SK-N-SH treated with all-trans-retinoic acid at 6 μM for 48 hours (cell line): ENCODE measurements at regions not wholly inside any gene's neighbourhood (a gene's known extent, or its start where the extent isn't known, plus 50 kb on each side); places are given as distances from the start of the nearest gene placed in this dataset.

Experiments used
- TOX ChIP-seq: fragments of 250-450 bp; sonication (Bioruptor Pico); IDR thresholded peaks from 2 replicates; pipeline ENCODE4 v1.8.0; 2021; ENCODE audit warnings: mild to moderate bottlenecking, moderate library complexity, borderline replicate concordance
- TF ChIP-seq, protein P1 (sequence below): fragments of 250-450 bp; sonication (Bioruptor Pico); IDR thresholded peaks from 2 replicates; pipeline ENCODE4 v1.8.0; 2020; ENCODE audit warnings: mild to moderate bottlenecking, moderate library complexity, borderline replicate concordance
- TF ChIP-seq, protein P2 (sequence below): fragments of 250-450 bp; sonication (Bioruptor Pico); IDR thresholded peaks from 2 replicates; pipeline ENCODE4 v1.8.0; 2021; ENCODE audit warnings: low read depth, mild to moderate bottlenecking, moderate library complexity, borderline replicate concordance

DNA sequence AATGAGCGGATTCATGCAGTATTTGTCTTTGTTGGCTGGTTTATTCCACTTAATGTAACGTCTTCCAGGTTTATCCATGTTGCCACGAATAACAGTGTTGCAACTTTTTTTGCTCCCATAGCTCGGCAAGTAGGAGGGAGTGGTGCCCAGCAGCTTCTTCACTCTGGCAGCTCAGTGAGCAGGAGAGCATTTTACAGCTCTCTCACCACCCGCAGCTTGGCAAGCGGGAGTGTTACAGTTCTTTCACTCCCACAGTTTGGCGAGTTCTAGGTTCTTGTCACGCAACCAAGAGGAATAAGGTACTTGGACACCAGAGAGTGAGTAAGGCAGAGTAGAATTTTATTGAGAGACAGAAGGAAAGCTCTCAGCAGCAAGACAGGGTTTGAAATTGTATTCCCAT, 935.2 kb downstream of the TBL1XR1 start:
- no peak for TF ChIP-seq TOX (CRISPR knock-in tag)
- TF ChIP-seq, protein P1, sequence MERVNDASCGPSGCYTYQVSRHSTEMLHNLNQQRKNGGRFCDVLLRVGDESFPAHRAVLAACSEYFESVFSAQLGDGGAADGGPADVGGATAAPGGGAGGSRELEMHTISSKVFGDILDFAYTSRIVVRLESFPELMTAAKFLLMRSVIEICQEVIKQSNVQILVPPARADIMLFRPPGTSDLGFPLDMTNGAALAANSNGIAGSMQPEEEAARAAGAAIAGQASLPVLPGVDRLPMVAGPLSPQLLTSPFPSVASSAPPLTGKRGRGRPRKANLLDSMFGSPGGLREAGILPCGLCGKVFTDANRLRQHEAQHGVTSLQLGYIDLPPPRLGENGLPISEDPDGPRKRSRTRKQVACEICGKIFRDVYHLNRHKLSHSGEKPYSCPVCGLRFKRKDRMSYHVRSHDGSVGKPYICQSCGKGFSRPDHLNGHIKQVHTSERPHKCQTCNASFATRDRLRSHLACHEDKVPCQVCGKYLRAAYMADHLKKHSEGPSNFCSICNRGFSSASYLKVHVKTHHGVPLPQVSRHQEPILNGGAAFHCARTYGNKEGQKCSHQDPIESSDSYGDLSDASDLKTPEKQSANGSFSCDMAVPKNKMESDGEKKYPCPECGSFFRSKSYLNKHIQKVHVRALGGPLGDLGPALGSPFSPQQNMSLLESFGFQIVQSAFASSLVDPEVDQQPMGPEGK (CRISPR knock-in tag): no peak
- TF ChIP-seq, protein P2, sequence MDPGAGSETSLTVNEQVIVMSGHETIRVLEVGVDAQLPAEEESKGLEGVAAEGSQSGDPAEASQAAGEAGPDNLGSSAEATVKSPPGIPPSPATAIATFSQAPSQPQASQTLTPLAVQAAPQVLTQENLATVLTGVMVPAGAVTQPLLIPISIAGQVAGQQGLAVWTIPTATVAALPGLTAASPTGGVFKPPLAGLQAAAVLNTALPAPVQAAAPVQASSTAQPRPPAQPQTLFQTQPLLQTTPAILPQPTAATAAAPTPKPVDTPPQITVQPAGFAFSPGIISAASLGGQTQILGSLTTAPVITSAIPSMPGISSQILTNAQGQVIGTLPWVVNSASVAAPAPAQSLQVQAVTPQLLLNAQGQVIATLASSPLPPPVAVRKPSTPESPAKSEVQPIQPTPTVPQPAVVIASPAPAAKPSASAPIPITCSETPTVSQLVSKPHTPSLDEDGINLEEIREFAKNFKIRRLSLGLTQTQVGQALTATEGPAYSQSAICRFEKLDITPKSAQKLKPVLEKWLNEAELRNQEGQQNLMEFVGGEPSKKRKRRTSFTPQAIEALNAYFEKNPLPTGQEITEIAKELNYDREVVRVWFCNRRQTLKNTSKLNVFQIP (CRISPR knock-in tag): no peak
